ENCODE measurements at regions not wholly inside any gene's neighbourhood (a gene's known extent, or its start where the extent isn't known, plus 50 kb on each side); places are given as distances from the start of the nearest gene placed in this dataset.

DNA sequence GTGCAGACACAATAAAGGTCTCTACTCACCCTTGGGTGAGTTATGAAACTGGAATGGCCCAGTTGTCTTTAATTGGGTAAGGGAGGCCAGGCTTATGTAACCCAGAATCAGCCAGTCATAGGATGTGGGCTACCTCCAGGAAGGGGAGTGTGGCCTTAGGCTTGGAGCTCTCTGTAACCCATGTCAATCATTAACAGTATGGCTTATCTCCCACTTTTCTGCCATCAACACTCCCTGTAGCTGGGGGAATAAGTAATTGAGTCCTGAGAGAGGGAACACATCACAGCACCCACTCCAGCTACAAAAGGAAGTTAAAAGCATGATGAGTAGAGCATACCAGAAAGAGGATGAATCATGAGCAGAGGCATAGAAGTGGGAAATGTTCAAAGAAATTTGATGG, 327.0 kb upstream of the DUSP10 start:
- Histone ChIP-seq H2BK5ac (ENCODE audit: insufficient read length, low read length) (no peak overlapping the region), H2BK120ac (ENCODE audit: low read depth, low read length, poor library complexity, severe bottlenecking) (no peak overlapping the region), H4K91ac (ENCODE audit: insufficient read length, low read depth, low read length) (no peak overlapping the region), H2AFZ (ENCODE audit: low read length) (no peak overlapping the region), H3K4me2 (ENCODE audit: insufficient read depth, insufficient read length, low read length) (no peak overlapping the region), H2BK15ac (ENCODE audit: low read depth, low read length) (no peak overlapping the region), H3K79me2 (ENCODE audit: insufficient read depth, low read length) (no peaks in the 10 kb centered on the region), H3K14ac (ENCODE audit: insufficient read depth, low read length) (no peak overlapping the region), H4K5ac (ENCODE audit: insufficient read length, low read depth, low read length) (no peak overlapping the region), H3K23me2 (ENCODE audit: insufficient read length, low read depth, low read length, poor library complexity, severe bottlenecking) (no peaks in the 10 kb centered on the region), H2AK5ac (ENCODE audit: insufficient read length, low read length) (no peak overlapping the region), H4K20me1 (ENCODE audit: control insufficient read depth, insufficient read depth, insufficient read length) (no peaks in the 10 kb centered on the region), H3K23ac (ENCODE audit: insufficient read length, low read depth, low read length) (no peak overlapping the region), H3K56ac (ENCODE audit: insufficient read length, low read depth, low read length) (no peak overlapping the region), H2BK12ac (ENCODE audit: insufficient read length, low read depth, low read length) (no peak overlapping the region), H3K9me3 (ENCODE audit: control insufficient read depth, low read depth, low read length) (peaks cover 11% of the 10 kb centered on the region), H3K27me3 (ENCODE audit: insufficient read depth, low read length) (no peaks in the 10 kb centered on the region), H3K18ac (ENCODE audit: insufficient read length, low read depth, low read length) (no peak overlapping the region), H3K4me1 (ENCODE audit: insufficient read depth, low read length) (peaks cover 13% of the 10 kb centered on the region; the same call in 1 of the 2 replicates), H3K27ac (ENCODE audit: insufficient read length, low read depth, low read length) (no peak overlapping the region), H3K79me1 (ENCODE audit: insufficient read depth, low read depth, low read length, poor library complexity, severe bottlenecking) (no peaks in the 10 kb centered on the region), H3K4ac (ENCODE audit: low read depth, low read length) (no peak overlapping the region), H3K9ac (ENCODE audit: extremely low read depth, insufficient read length, low read length) (no peak overlapping the region), H3T11ph (ENCODE audit: low read length) (no peak overlapping the region), H4K8ac (replicated peaks; ENCODE audit: insufficient read length, low read depth, low read length) (no peak overlapping the region), H2BK20ac (ENCODE audit: low read depth, low read length, poor library complexity, severe bottlenecking) (no peak overlapping the region)
- no peak for DNase-seq
- Mint-ChIP-seq H3K27me3 (ENCODE audit: low read depth) (no peaks in the 10 kb centered on the region), H3K36me3 (ENCODE audit: insufficient read depth in 1 of 3, low read depth in 3 of 3) (peaks cover 8 to 14% (median 9%) of the 10 kb centered on the region in 3 experiments; a peak in 6 of 7 replicates), H3K4me1 (no peaks in the 10 kb centered on the region; a peak in 2 of 4 replicates), H3K4me3 (no peak overlapping the region), H3K9me3 (peaks cover 15 to 17% of the 10 kb centered on the region in 2 experiments), H3K27ac (no peak overlapping the region)
- TF ChIP-seq, protein P1, sequence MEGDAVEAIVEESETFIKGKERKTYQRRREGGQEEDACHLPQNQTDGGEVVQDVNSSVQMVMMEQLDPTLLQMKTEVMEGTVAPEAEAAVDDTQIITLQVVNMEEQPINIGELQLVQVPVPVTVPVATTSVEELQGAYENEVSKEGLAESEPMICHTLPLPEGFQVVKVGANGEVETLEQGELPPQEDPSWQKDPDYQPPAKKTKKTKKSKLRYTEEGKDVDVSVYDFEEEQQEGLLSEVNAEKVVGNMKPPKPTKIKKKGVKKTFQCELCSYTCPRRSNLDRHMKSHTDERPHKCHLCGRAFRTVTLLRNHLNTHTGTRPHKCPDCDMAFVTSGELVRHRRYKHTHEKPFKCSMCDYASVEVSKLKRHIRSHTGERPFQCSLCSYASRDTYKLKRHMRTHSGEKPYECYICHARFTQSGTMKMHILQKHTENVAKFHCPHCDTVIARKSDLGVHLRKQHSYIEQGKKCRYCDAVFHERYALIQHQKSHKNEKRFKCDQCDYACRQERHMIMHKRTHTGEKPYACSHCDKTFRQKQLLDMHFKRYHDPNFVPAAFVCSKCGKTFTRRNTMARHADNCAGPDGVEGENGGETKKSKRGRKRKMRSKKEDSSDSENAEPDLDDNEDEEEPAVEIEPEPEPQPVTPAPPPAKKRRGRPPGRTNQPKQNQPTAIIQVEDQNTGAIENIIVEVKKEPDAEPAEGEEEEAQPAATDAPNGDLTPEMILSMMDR (conservative IDR thresholded peaks at IDR 0.05) = no peak
